ENCODE measurements at regions not wholly inside any gene's neighbourhood (a gene's known extent, or its start where the extent isn't known, plus 50 kb on each side); places are given as distances from the start of the nearest gene placed in this dataset.

GRCh38 chr3:30142946-30143345 lies 463.5 kb upstream of the TGFBR2 start:
- CTCF ChIA-PET = no interaction called here
- no peak for TF ChIP-seq CTCF (IDR thresholded peaks at IDR 0.05; ENCODE audit: insufficient read depth in 1 of 2, low read depth in 1 of 2, low read length in 1 of 2, severe bottlenecking in 1 of 2, unreplicated experiment in 1 of 2)
- no TSS peak for BruUV-seq (replicated peaks)
- H3K4me1 ChIP-seq = peaks cover 13% of the 10 kb centered on the region; the same call in 1 of the 2 replicates
- no peaks in the 10 kb centered on the region for H3K9me3 ChIP-seq
- no peak overlapping the region for H3K4me3 ChIP-seq (ENCODE audit: low read depth, low read length)
- intact Hi-C loops (cut with micrococcal nuclease; ENCODE audit: unreplicated experiment) = no loop called here
- Mint-ChIP-seq H3K27ac (ENCODE audit: unreplicated experiment) (no peak overlapping the region), H3K4me1 (ENCODE audit: low read depth, unreplicated experiment) (peaks cover 12% of the 10 kb centered on the region), H3K36me3 (ENCODE audit: insufficient read depth, unreplicated experiment) (peaks cover 4% of the 10 kb centered on the region), H3K9me3 (ENCODE audit: unreplicated experiment) (no peaks in the 10 kb centered on the region), H3K4me3 (ENCODE audit: unreplicated experiment) (no peak overlapping the region), H3K27me3 (ENCODE audit: insufficient read depth, unreplicated experiment) (no peaks in the 10 kb centered on the region)
- POLR2A ChIA-PET = no interaction called here
- DNase-seq = no peak
- H3K36me3 ChIP-seq (ENCODE audit: control insufficient read depth, insufficient read depth, low read length) = no peaks in the 10 kb centered on the region
- H3K27me3 ChIP-seq (replicated peaks; ENCODE audit: control insufficient read depth, insufficient read depth, low read length) = no peaks in the 10 kb centered on the region

- ChIA-PET POLR2A (no interaction called here), CTCF (no interaction called here)
- Mint-ChIP-seq H3K36me3 (ENCODE audit: insufficient read depth, unreplicated experiment) (peaks cover 4% of the 10 kb centered on the region), H3K4me1 (ENCODE audit: low read depth, unreplicated experiment) (peaks cover 12% of the 10 kb centered on the region), H3K27me3 (ENCODE audit: insufficient read depth, unreplicated experiment) (no peaks in the 10 kb centered on the region), H3K27ac (ENCODE audit: unreplicated experiment) (no peak overlapping the region), H3K4me3 (ENCODE audit: unreplicated experiment) (no peak overlapping the region), H3K9me3 (ENCODE audit: unreplicated experiment) (no peaks in the 10 kb centered on the region)
- H3K4me3 ChIP-seq (ENCODE audit: low read depth, low read length) = no peak overlapping the region
- intact Hi-C loops (cut with micrococcal nuclease; ENCODE audit: unreplicated experiment) = no loop called here
- no TSS peak for BruUV-seq (replicated peaks)
- TF ChIP-seq CTCF (IDR thresholded peaks at IDR 0.05; ENCODE audit: insufficient read depth in 1 of 2, low read depth in 1 of 2, low read length in 1 of 2, severe bottlenecking in 1 of 2, unreplicated experiment in 1 of 2) = no peak
- peaks cover 13% of the 10 kb centered on the region; the same call in 1 of the 2 replicates for H3K4me1 ChIP-seq
- no peak for DNase-seq
- no peaks in the 10 kb centered on the region for H3K27me3 ChIP-seq (replicated peaks; ENCODE audit: control insufficient read depth, insufficient read depth, low read length)
- H3K9me3 ChIP-seq = no peaks in the 10 kb centered on the region
- no peaks in the 10 kb centered on the region for H3K36me3 ChIP-seq (ENCODE audit: control insufficient read depth, insufficient read depth, low read length)
Observed at GRCh38 chr3:30145281-30145680, 461.1 kb upstream of the TGFBR2 start.

GRCh38 chr3:30146978-30147377 lies 459.4 kb upstream of the TGFBR2 start:
- Histone ChIP-seq H3K36me3 (ENCODE audit: control insufficient read depth, insufficient read depth, low read length) (no peaks in the 10 kb centered on the region), H3K9me3 (no peaks in the 10 kb centered on the region), H3K4me3 (ENCODE audit: low read depth, low read length) (no peak overlapping the region), H3K4me1 (peaks cover 13% of the 10 kb centered on the region; the same call in 1 of the 2 replicates), H3K27me3 (replicated peaks; ENCODE audit: control insufficient read depth, insufficient read depth, low read length) (no peaks in the 10 kb centered on the region)
- peaks cover 12% of the 10 kb centered on the region for H3K4me1 Mint-ChIP-seq (ENCODE audit: low read depth, unreplicated experiment)
- no TSS peak for BruUV-seq (replicated peaks)
- no peaks in the 10 kb centered on the region for H3K9me3 Mint-ChIP-seq (ENCODE audit: unreplicated experiment)
- DNase-seq = no peak
- ChIA-PET CTCF (no interaction called here), POLR2A (no interaction called here)
- no peak overlapping the region for H3K27ac Mint-ChIP-seq (ENCODE audit: unreplicated experiment)
- intact Hi-C loops (cut with micrococcal nuclease; ENCODE audit: unreplicated experiment) = no loop called here
- H3K27me3 Mint-ChIP-seq (ENCODE audit: insufficient read depth, unreplicated experiment) = no peaks in the 10 kb centered on the region
- peaks cover 4% of the 10 kb centered on the region for H3K36me3 Mint-ChIP-seq (ENCODE audit: insufficient read depth, unreplicated experiment)
- H3K4me3 Mint-ChIP-seq (ENCODE audit: unreplicated experiment) = no peak overlapping the region
- TF ChIP-seq CTCF (IDR thresholded peaks at IDR 0.05; ENCODE audit: insufficient read depth in 1 of 2, low read depth in 1 of 2, low read length in 1 of 2, severe bottlenecking in 1 of 2, unreplicated experiment in 1 of 2) = no peak

Measured in Caco-2 (cell line).